Osteocyte (in vitro differentiated cells): ENCODE measurements at regions not wholly inside any gene's neighbourhood (a gene's known extent, or its start where the extent isn't known, plus 50 kb on each side); places are given as distances from the start of the nearest gene placed in this dataset.

Experiments
- DNase-seq: peaks from one replicate; pipeline ENCODE4 v3.0.0; 2021; ENCODE audit warnings: mixed read lengths; ENCODE audit not compliant: unreplicated experiment; ENCODE audit errors: extremely low spot score
- H3K27ac Mint-ChIP-seq: one replicate; pipeline ENCODE4 v1.8.0; 2021; ENCODE audit warnings: mild to moderate bottlenecking, mixed read lengths; ENCODE audit not compliant: unreplicated experiment
- H3K27me3 Mint-ChIP-seq: one replicate; pipeline ENCODE4 v1.8.0; 2021; ENCODE audit warnings: mixed read lengths; ENCODE audit not compliant: unreplicated experiment
- H3K36me3 Mint-ChIP-seq: one replicate; pipeline ENCODE4 v1.8.0; 2021; ENCODE audit warnings: mixed read lengths; ENCODE audit not compliant: unreplicated experiment
- H3K4me1 Mint-ChIP-seq: one replicate; pipeline ENCODE4 v1.8.0; 2021; ENCODE audit warnings: mixed read lengths; ENCODE audit not compliant: unreplicated experiment
- H3K4me3 Mint-ChIP-seq: one replicate; pipeline ENCODE4 v1.8.0; 2021; ENCODE audit warnings: mild to moderate bottlenecking, moderate library complexity, mixed read lengths; ENCODE audit not compliant: unreplicated experiment
- H3K9me3 Mint-ChIP-seq: one replicate; pipeline ENCODE4 v1.8.0; 2021; ENCODE audit warnings: mixed read lengths; ENCODE audit not compliant: unreplicated experiment
- TF ChIP-seq, protein P1 (sequence below): fragments of 200-600 bp; sonication (generic); IDR thresholded peaks from 2 replicates; pipeline ENCODE4 v1.5.0; 2021; ENCODE audit warnings: antibody characterized with exemption, mild to moderate bottlenecking, moderate library complexity

GRCh38 chr1:187759825-187760333 is 931.1 kb downstream of the PLA2G4A start:
- H3K27me3 Mint-ChIP-seq = no peaks in the 10 kb centered on the region
- H3K4me3 Mint-ChIP-seq = no peak overlapping the region
- H3K36me3 Mint-ChIP-seq = no peaks in the 10 kb centered on the region
- no peaks in the 10 kb centered on the region for H3K9me3 Mint-ChIP-seq
- no peak for DNase-seq
- H3K4me1 Mint-ChIP-seq = no peaks in the 10 kb centered on the region
- TF ChIP-seq, protein P1, sequence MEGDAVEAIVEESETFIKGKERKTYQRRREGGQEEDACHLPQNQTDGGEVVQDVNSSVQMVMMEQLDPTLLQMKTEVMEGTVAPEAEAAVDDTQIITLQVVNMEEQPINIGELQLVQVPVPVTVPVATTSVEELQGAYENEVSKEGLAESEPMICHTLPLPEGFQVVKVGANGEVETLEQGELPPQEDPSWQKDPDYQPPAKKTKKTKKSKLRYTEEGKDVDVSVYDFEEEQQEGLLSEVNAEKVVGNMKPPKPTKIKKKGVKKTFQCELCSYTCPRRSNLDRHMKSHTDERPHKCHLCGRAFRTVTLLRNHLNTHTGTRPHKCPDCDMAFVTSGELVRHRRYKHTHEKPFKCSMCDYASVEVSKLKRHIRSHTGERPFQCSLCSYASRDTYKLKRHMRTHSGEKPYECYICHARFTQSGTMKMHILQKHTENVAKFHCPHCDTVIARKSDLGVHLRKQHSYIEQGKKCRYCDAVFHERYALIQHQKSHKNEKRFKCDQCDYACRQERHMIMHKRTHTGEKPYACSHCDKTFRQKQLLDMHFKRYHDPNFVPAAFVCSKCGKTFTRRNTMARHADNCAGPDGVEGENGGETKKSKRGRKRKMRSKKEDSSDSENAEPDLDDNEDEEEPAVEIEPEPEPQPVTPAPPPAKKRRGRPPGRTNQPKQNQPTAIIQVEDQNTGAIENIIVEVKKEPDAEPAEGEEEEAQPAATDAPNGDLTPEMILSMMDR = no peak
- H3K27ac Mint-ChIP-seq = no peak overlapping the region

DNA sequence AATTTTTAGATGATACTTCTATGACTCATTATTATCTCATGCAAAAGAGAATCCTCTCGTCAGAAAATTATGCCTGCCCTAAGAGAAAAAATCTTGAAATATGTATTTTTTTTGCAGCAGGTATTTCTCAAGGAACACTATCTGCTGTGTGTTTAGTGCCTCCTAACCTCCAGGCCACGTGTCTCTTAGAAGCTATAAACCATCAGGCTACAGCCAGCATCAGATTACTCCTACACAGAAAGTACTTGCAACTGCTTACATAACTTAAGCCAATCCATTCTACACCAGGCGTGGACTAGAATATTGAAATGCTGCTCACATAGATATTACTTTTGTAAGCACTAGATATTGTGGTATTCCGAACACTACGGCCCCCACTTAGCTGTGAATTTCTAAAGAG is 933.4 kb downstream of the PLA2G4A start:
- H3K9me3 Mint-ChIP-seq = no peaks in the 10 kb centered on the region
- H3K4me1 Mint-ChIP-seq = no peaks in the 10 kb centered on the region
- H3K36me3 Mint-ChIP-seq = no peaks in the 10 kb centered on the region
- H3K27ac Mint-ChIP-seq = no peak overlapping the region
- no peak overlapping the region for H3K4me3 Mint-ChIP-seq
- TF ChIP-seq, protein P1 = no peak
- H3K27me3 Mint-ChIP-seq = no peaks in the 10 kb centered on the region
- DNase-seq = no peak

GRCh38 chr1:187763465-187763864 is 934.7 kb downstream of the PLA2G4A start:
- no peak for DNase-seq
- Mint-ChIP-seq H3K27me3 (no peaks in the 10 kb centered on the region), H3K4me1 (no peaks in the 10 kb centered on the region), H3K36me3 (no peaks in the 10 kb centered on the region), H3K9me3 (no peaks in the 10 kb centered on the region), H3K27ac (no peak overlapping the region), H3K4me3 (no peak overlapping the region)
- TF ChIP-seq, protein P1 = no peak

- Mint-ChIP-seq H3K4me1 (no peaks in the 10 kb centered on the region), H3K9me3 (no peaks in the 10 kb centered on the region), H3K27ac (no peak overlapping the region), H3K27me3 (no peaks in the 10 kb centered on the region), H3K36me3 (no peaks in the 10 kb centered on the region), H3K4me3 (no peak overlapping the region)
- DNase-seq = no peak
- TF ChIP-seq, protein P1 = no peak
Observed at GRCh38 chr1:187763976-187764375, 935.2 kb downstream of the PLA2G4A start.

DNA sequence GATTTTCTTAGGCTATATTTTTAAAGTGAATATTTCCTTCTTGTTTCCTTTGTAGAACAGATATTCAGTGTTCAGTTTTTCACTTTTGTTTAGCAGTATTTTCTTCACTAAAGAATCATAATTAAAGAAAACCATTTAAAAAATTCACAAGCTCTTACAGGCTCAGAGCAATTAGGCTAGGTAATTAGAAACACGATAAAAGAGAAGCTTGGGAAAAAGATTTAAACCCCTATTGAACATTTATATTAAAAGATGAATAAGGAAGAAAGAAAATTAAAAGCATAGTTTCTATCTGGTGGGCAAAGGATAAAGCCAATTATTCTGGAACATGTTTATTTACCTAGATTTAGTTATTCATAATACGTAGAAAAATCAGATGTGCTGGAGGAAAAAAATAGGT is 942.6 kb downstream of the PLA2G4A start:
- Mint-ChIP-seq H3K36me3 (no peaks in the 10 kb centered on the region), H3K27ac (no peak overlapping the region), H3K4me1 (no peaks in the 10 kb centered on the region), H3K4me3 (no peak overlapping the region), H3K9me3 (no peaks in the 10 kb centered on the region), H3K27me3 (no peaks in the 10 kb centered on the region)
- TF ChIP-seq, protein P1 = no peak
- DNase-seq = no peak
